GM23248 (cell line): ENCODE measurements at regions not wholly inside any gene's neighbourhood (a gene's known extent, or its start where the extent isn't known, plus 50 kb on each side); places are given as distances from the start of the nearest gene placed in this dataset.

Experiments used
- EZH2 ChIP-seq: fragments of 200-600 bp; sonication (generic); IDR thresholded peaks from 2 replicates; pipeline ENCODE4 v1.6.1; 2018; ENCODE audit warnings: antibody characterized with exemption, mild to moderate bottlenecking; ENCODE audit not compliant: insufficient read depth, poor library complexity, severe bottlenecking
- EZH2phosphoT487 ChIP-seq: fragments of 200-600 bp; sonication (generic); IDR thresholded peaks from 2 replicates; pipeline ENCODE4 v1.6.1; 2018; ENCODE audit warnings: antibody characterized with exemption, moderate library complexity, mild to moderate bottlenecking, low read depth; ENCODE audit not compliant: insufficient read depth

DNA sequence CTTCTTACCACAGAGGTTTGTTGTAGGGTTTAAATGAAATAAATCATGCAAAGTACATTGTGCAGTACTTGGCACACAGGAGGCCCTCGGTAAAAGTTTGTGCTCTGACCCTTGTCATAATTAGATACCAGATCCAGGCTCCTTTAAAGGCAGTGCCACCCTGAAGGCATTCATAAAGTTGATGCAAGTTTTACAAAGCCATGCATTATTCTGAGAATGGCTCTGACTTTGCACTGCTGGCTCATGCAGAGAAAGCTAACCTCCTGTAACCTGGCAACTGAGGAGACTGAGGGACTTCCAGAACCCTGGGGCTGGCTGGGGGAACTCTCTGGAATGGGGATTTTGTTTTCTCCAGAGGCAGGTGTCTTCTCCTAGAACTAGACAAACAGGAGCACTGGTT lies 570.9 kb downstream of the CCSER2 start:
- TF ChIP-seq EZH2phosphoT487 (no peak), EZH2 (no peak)
